Astrocyte of the spinal cord (primary cell): ENCODE measurements at regions not wholly inside any gene's neighbourhood (a gene's known extent, or its start where the extent isn't known, plus 50 kb on each side); places are given as distances from the start of the nearest gene placed in this dataset.

Experiments used
- DNase-seq: peaks from one replicate; pipeline ENCODE4 v3.0.0; 2011; ENCODE audit warnings: low read depth, low spot score
- H3K4me3 ChIP-seq: 2 replicates; pipeline ENCODE4 v1.5.1; 2011; ENCODE audit warnings: low read depth, mild to moderate bottlenecking, low read length, moderate library complexity
- in situ Hi-C: cut with HindIII; loops from 2 replicates; pipeline ENCODE4 v1.10.0; 2017; ENCODE audit warnings: low sequenced_read_pairs
- TF ChIP-seq, protein P1 (sequence below): IDR thresholded peaks from 2 replicates; pipeline ENCODE4 v1.5.1; 2012; ENCODE audit warnings: low read depth, mild to moderate bottlenecking, low read length, inconsistent platforms

DNA sequence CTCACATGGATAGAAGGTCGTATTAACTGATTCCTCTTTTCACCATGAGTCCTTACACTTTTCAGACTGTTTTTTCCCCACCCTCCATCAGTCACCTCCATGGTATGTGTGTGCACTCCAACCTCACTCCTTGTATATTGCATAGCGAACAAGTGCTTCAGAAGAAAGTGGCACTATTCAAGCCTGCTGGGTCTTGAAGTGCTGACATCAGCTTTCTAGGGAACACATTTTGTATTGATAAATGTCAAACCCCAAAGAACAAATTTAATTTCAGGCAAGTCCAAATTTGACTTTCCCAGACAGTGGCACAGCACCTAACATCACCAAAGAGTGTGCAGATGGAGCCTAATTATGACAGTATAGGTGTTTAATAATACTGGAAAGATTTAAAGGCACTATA is 617.4 kb upstream of the STXBP6 start:
- in situ Hi-C loops = no loop called here
- no peak for DNase-seq
- TF ChIP-seq, protein P1, sequence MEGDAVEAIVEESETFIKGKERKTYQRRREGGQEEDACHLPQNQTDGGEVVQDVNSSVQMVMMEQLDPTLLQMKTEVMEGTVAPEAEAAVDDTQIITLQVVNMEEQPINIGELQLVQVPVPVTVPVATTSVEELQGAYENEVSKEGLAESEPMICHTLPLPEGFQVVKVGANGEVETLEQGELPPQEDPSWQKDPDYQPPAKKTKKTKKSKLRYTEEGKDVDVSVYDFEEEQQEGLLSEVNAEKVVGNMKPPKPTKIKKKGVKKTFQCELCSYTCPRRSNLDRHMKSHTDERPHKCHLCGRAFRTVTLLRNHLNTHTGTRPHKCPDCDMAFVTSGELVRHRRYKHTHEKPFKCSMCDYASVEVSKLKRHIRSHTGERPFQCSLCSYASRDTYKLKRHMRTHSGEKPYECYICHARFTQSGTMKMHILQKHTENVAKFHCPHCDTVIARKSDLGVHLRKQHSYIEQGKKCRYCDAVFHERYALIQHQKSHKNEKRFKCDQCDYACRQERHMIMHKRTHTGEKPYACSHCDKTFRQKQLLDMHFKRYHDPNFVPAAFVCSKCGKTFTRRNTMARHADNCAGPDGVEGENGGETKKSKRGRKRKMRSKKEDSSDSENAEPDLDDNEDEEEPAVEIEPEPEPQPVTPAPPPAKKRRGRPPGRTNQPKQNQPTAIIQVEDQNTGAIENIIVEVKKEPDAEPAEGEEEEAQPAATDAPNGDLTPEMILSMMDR = no peak
- H3K4me3 ChIP-seq = no peak overlapping the region

DNA sequence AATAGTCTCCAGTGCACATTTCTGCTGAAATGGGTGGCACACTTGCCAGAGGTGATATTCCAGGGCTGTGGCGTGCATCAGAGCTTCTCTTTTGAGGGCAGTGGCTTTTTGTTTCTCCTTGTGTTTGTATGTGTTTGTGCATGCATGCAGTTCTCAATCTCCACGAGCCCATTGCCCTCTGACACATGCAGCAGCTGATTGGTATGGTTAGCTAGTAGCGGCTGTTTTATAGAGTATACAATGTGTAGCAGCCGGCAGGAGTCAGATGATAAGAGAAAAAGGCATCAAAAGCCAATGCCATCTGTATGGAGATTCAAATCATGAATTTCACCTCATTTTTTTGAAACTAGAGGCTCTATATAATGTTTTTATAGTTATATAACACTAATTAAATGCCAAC is 616.9 kb upstream of the STXBP6 start:
- DNase-seq = no peak
- TF ChIP-seq, protein P1 = no peak
- in situ Hi-C loops = no loop called here
- H3K4me3 ChIP-seq = no peak overlapping the region

DNA sequence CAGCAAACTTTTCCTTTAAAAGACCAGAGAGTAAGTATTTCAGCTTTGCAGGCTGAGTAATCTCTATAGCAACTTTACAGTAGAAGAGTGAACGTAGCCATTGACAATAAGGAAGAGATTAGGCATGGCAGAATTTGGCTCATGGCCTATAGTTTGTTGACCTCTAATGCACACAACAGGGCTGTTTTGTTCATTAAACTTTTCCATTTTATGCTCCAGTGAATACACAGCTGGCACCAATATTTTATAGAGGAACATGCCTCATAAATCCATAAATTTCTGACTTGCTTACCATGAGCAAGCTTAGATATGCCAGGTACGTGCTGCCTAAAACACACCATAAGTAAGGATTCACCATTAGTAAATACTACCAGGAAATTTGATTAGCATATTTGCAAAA is 609.0 kb upstream of the STXBP6 start:
- no peak for DNase-seq
- H3K4me3 ChIP-seq = no peak overlapping the region
- in situ Hi-C loops = no loop called here
- TF ChIP-seq, protein P1 = no peak

DNA sequence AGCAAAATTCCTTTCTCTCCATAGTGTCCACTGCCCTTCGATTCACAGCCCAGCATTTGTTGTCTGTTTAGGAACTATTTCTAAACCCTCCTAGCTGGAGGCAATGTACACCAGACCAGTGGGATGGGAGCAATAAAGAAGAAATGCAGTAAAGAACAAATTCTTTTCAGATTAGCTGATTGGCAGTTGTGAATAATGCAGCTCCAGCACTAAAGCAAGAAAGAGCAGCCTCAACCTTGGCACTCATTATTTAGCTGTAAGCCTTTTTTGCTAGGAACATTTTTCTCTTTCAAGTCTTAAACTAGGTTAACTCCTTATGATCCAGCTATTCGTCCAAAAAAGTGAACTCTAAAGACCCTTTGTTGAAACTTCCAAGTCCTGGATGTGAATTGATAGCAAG is 580.5 kb upstream of the STXBP6 start:
- no peak overlapping the region for H3K4me3 ChIP-seq
- no peak for DNase-seq
- in situ Hi-C loops = no loop called here
- TF ChIP-seq, protein P1 = no peak

DNA sequence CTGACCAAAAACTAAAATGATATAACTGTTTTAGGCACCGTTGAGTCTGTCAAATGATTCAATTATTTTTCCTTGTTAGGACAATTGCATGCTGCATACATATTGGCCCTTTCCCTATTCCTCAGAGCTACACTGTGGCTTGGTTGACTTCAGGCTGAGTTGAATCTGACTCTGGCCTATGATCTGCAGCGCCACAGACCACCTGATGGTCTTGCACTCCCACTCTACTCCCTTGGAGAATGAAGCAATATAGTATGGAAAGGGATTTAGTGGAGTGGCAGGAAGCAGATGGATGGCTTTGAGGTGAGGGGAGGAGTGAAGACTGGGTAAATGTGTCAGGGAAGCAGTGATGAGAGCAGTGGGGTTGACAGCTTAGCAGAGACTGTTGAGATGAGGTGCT is 579.0 kb upstream of the STXBP6 start:
- TF ChIP-seq, protein P1 = no peak
- H3K4me3 ChIP-seq = no peak overlapping the region
- in situ Hi-C loops = no loop called here
- no peak for DNase-seq

DNA sequence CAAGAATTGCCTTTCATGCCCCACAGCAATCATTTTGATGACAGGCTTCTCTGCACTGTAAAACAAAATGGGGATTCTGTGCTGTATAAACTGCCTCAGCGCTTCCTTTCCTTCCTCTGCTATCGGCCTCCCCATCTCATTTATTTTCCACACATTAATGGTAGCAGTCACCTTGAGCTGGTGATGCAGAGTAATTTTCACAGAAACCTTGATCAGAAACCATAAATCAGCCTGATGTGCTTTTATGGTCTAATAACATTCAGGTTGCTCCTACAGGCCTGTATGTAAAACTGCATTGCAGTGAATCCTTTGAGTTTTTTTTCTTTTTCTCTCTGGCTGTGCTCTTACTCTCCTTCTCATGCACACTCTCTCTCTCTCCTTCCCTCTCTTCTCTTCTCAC is 578.4 kb upstream of the STXBP6 start:
- TF ChIP-seq, protein P1 = no peak
- in situ Hi-C loops = no loop called here
- no peak for DNase-seq
- no peak overlapping the region for H3K4me3 ChIP-seq

DNA sequence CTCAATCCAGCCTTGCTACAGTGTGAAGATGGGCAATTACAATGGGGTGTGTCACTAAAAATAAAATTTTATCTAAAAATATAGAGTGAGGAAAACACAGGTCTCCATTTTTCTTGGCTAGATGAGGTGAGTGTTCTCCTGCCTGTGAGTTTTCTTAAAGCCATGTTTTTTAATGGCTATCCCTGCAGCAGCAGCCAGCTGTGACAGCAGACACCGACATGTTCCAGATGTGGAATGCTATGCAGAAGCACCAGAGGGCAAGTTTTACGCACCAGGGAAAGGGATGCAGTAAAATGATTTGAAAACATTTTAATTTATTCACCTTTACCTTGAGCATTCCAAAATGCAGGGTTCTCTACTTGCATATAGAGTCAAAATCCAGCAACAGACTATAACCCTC is 577.0 kb upstream of the STXBP6 start:
- DNase-seq = no peak
- no peak overlapping the region for H3K4me3 ChIP-seq
- in situ Hi-C loops = no loop called here
- TF ChIP-seq, protein P1 = no peak
